GM18867 (cell line): ENCODE measurements at regions not wholly inside any gene's neighbourhood (a gene's known extent, or its start where the extent isn't known, plus 50 kb on each side); places are given as distances from the start of the nearest gene placed in this dataset.
"Not testable (repeated sequence)": the region's sequence is repeated elsewhere in the genome, so short reads cannot be mapped to it uniquely, and the experiment has no call there.

ENCODE experiments used
- ATAC-seq: cut with Tn5 transposase; IDR thresholded peaks from one replicate; pipeline ENCODE4 v1.9.1; 2021; ENCODE audit warnings: mild to moderate bottlenecking, moderate library complexity; ENCODE audit not compliant: unreplicated experiment

GRCh38 chr9:29039258-29039657 is 1466.0 kb upstream of the C9orf72 start:
- no peak for ATAC-seq

DNA sequence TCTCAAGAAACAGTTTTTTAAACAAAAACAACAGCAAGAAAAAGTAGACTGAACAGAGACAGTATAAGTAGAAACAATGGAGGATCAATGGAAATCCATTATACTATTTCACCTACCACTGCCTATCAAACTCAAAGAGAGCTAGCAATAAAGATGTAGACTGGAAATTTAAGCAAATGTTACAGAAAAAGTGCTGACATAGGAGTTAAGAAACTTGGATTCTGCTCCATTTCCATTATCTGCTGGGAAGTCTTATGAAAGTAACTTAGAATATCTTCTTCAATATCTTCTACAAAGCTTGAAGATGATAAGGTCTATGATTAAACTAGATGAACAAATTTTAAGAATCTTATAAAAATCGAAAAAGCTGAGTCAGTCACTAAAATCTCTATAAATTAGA is 1469.8 kb upstream of the C9orf72 start:
- no peak for ATAC-seq

DNA sequence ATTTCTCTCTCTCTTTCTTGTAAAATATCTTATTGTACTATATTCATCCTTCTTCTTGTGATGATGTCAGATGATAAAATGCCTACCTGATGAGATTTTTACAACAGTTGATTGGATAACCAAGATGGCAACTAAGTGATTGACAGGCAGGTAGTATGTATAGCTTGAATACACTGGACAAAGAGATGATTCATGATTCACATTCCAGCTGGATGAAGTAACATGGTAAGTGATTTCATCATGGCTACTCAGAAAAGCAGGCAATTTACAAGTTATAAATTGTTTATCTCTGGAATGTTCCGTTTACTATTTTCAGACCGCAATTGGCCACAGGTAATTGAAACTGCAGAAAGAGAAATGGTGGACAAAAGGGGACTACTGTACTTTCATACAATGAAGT is 1471.7 kb upstream of the C9orf72 start:
- no peak for ATAC-seq

GRCh38 chr9:29060041-29060440 is 1486.8 kb upstream of the C9orf72 start:
- no peak for ATAC-seq

DNA sequence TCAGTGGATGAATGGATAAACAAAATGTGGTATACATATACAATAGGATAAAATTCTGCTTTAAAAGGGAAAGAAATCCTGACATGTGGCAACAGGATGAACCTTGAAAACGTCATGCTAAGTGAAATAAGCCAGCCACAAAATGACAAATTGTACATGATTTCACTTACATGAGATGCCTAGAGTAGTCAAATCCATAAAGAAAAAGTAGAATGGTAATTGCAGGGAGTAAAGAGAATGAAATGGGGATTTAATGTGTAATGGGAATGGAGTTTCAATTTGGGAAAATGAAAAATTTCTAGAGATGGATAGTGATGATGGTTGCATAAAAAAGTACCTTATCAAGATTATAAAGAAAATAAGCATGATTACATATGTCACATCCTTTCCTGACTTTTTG is 1489.2 kb upstream of the C9orf72 start:
- no peak for ATAC-seq

DNA sequence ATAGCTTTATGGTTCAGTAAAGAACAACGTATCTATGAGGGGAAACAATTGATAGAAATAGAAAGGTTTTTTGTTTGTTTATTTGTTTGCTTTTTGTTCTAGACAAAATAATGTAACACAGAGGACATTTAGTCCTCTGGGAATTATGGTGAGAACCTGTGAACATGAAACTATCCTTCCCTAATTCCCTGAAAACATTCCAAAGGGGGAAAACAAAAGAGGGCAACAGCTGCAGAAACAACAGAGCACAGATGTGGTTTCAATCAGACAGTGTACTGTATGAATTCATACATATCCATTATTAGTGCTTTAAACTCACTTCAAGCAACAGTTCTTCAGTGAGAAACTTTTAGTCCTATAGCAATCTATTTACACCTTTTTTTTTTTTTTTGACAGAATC is 1489.8 kb upstream of the C9orf72 start:
- no peak for ATAC-seq

DNA sequence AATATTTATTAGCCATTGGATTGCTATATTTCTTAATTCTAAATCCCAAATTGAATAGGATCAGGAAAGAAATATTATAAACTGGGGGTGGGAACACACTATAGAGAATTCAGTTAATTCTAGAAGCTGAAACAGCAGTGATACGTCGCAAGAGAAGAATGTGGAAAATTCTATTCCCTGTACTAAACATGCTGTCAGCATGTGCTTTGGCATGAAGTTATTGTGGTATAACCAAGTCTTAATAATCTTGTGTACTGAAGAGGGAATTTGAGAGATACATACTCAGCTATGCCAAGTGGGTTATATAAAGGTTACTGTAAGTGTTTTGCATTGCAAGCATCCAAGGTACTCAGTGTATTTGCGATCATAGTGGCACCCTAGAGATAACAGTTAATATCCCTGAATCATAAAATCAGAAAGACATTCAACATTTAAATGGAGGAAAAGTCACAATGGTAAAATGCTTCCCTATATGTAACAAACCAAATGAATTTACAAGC is 1492.9 kb upstream of the C9orf72 start:
- ATAC-seq = no peak

DNA sequence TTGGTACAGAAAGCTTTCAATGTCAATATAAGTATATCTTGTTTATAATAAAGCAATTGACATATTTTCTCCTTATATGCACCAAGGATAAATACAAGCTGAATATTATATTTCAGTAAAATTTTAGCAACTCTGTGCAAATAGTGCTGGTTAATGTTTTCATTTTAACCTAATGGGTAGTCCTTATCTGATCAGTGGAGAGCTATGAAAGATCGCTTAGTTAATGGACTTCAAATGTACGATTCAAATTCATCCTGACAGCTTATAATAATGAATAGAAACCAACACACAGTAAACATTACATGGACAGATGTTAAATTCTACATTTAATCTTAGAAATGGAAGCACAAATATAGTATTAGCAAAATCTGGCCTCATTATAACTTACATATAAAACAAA is 1495.2 kb upstream of the C9orf72 start:
- ATAC-seq = no peak

DNA sequence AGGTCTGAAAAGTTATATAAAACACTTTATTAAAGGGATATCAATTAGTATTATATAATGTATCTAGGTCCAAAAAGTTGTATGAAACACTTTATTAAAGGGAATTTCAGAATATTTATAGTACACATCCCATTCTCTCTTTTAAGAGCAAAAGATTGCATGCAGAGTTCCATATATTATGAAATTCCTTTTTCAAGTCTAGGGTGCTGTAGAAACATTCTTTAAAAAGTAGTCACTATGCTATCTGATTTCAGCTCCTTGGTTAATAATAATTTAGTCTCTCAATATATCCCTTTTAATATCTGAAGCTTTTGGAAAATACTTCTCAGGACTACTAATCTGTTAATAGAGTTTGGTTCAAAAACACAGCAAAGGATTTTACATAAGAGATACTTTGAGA is 1496.1 kb upstream of the C9orf72 start:
- no peak for ATAC-seq

DNA sequence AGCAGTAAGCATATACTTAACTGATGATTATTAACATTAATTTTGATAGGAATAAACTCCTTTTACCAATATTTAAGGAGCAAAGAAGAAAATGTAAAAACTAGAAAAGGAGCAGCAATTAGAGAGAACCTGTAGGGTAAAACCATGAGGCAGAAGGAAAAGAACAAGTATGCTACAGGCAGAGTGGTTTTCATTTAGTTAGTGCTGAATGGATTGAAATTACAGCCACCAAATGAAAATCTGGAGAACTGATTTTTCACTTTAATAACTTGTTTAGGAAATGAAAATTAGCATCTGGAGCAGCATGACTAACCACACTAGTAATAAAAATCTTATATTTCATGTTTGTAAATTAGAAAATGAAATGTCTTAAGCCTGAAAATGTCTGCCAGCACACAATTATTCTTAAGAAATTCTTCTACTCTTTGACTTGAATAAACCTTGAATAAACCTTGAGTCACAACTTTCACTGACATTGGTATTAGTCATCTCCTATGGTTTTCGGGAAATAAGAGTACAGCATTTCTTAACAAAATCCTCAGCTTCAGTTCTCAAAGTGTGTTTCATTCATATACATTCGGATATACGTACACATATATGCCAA is 1504.9 kb upstream of the C9orf72 start:
- no peak for ATAC-seq

DNA sequence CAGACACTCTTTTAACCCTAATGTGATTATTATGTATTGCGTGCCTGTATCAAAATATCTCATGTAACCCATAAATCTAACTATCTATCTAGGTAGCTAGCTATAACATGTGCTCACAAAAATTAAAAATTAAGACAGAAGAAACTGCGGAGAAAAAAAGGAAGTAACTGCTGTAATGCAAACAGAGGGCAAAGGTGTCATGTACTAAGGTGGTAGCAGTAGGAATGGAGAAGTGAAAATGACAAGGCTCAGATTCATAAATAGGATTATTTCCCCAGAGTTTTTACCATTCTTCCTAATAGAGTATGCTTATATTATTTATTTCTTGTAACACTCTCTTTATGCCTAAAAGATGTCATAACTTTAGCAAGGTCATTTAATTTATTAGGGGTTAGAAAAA is 1527.5 kb upstream of the C9orf72 start:
- ATAC-seq = no peak

DNA sequence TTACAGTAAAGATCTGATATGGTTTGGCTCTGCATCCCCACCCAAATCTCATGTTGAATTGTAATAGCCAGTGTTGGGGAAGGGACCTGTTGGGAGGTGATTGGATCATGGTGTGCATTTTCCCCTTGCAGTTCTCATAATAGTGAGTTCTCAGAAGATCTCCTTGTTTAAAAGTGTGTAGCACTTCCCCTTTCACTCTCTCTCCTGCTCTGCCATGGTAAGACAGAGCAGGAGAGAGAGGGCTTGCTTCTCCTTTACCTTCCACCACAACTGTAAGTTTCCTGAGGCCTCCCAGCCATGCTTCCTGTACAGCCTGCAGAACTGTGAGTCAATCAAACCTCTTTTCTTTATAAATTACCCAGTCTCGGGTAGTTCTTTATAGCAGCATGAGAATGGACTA is 1530.9 kb upstream of the C9orf72 start:
- ATAC-seq = not testable (repeated sequence)

- no peak for ATAC-seq
Observed at GRCh38 chr9:29118555-29118954, 1545.3 kb upstream of the C9orf72 start.

DNA sequence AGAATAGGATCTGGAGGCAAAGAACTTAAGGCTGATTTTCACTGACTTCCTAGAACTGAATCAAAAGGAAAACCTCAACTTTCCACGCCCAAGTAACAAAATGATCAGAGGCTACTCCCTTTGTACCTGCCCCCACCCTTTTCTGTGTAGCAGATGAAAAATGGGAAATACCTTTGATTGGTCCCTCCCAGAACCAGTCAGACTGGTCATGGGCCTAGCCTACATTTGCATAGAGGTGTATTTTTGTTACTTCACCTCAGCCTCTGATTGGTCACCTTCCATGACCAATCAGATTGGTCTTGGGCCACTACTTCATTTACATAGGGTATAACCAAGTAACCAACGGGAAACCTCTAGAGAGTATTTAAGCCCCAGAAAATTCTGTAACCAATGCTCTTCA is 1553.5 kb upstream of the C9orf72 start:
- ATAC-seq = no peak

DNA sequence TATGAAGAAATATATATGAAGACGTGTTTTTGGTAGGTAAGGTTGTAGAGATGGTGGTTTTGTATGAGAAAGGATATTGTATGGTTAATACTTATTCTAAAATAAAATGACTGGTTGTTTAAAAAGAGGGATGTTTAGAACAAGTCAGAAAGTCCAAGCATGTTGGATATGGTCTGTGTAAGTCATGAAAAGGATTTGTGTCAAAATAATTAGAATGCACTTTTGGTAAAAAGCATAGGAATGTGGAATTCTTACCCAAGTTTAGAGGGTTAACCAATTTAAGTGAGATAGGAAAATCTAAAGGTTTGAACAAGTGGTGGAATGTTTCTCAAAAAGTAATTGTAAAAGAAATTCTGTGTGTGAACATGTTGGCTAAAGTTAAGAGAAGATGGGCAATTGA is 1556.5 kb upstream of the C9orf72 start:
- ATAC-seq = no peak

DNA sequence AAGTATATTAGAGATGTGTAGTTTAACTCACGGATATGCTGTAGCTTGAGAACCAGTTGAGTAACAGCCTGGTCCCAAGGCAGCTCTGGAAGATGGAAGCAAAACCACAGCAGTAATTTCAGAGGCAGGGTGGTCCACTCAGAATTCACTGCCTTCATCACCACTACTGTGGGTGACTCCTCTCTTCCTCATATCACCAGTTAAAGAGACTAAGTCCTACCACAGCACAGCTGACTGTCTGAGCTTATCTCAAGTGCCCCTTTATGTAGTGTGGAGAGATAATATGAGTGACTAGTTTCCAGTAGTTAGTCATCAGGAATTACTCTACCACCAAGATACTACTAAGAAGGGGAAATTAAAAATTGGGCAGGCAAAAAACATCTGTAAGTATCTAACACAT is 1571.2 kb upstream of the C9orf72 start:
- no peak for ATAC-seq

DNA sequence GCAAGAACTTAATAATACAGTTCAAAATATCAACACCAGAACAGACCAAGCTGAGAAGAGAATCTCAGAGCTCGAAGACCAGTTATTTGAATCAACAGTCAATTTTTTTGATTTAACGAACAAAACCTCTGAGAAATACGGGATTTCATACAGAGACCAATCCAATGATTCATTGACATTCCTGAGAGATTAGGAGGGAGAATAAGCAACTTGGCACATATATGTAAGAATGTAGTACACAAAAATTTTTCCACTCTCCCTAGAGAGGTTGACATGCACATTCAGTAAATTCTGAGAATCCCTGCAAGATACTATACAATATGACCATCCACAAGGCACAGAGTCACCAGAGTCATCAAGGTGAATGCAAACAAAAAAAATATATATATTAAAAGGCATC is 1577.3 kb upstream of the C9orf72 start:
- ATAC-seq = no peak

- ATAC-seq = no peak
Observed at GRCh38 chr9:29160763-29161353, 1587.6 kb upstream of the C9orf72 start.

GRCh38 chr9:29174136-29174535 is 1600.9 kb upstream of the C9orf72 start:
- no peak for ATAC-seq

GRCh38 chr9:29176231-29176630 is 1603.0 kb upstream of the C9orf72 start:
- no peak for ATAC-seq

GRCh38 chr9:29176786-29177185 is 1603.5 kb upstream of the C9orf72 start:
- no peak for ATAC-seq

DNA sequence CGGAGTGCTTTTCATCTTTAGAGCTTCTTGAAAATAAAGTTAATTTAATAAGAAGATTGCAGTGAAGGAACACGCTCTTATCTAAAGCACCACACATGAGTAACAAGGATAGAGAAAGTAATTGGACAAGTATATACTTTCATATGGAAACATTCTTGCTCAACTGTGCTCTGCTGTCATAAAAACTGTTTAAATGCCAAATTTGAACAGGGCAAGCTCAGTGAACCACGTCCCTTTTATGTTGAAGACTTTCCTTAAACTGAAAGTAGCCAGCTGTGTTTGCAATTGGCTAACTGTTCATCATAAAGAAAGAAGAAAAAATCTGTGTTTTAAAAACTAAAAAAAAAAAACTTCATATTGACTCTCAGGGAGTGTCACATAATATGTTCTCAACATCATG is 1610.7 kb upstream of the C9orf72 start:
- no peak for ATAC-seq

- ATAC-seq = not testable (repeated sequence)
Observed at GRCh38 chr9:29188771-29189170, 1615.5 kb upstream of the C9orf72 start.
